Breast epithelium (tissue), 3 donors: ENCODE measurements at regions not wholly inside any gene's neighbourhood (a gene's known extent, or its start where the extent isn't known, plus 50 kb on each side); places are given as distances from the start of the nearest gene placed in this dataset.

Experiments
- POLR2A ChIP-seq: fragments of 450-650 bp; IDR thresholded peaks from one replicate; pipeline ENCODE4 v1.6.1; 2016; ENCODE audit warnings: antibody characterized with exemption, mild to moderate bottlenecking, moderate library complexity
- TF ChIP-seq, protein P1 (sequence below), 3 donors: fragments of 450-650 bp; IDR thresholded peaks; one replicate each; pipeline ENCODE4 v1.5.1; 2016 to 2017; ENCODE audit warnings: antibody characterized with exemption in 3 of 3, mild to moderate bottlenecking in 3 of 3, moderate library complexity in 3 of 3

DNA sequence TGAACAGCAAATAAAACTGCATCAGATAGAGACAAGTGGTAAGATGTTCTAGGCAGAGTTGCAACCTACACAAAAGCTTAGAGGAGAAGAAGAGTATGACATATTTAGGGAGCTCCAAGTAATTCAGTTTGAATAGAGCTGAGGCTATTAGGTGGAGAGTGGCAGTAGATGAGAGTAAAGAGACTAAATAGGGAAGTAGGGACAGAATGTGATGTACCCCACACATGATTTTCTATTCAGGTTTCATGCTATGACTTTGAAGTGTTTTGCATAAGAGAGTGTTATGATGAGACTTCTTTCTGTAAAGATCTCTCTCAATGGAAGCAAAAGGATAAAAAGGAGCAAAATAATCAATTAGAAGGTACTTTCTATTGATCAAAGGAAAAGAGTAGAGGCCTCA is 206.8 kb upstream of the ERBB4 start:
- TF ChIP-seq, protein P1, sequence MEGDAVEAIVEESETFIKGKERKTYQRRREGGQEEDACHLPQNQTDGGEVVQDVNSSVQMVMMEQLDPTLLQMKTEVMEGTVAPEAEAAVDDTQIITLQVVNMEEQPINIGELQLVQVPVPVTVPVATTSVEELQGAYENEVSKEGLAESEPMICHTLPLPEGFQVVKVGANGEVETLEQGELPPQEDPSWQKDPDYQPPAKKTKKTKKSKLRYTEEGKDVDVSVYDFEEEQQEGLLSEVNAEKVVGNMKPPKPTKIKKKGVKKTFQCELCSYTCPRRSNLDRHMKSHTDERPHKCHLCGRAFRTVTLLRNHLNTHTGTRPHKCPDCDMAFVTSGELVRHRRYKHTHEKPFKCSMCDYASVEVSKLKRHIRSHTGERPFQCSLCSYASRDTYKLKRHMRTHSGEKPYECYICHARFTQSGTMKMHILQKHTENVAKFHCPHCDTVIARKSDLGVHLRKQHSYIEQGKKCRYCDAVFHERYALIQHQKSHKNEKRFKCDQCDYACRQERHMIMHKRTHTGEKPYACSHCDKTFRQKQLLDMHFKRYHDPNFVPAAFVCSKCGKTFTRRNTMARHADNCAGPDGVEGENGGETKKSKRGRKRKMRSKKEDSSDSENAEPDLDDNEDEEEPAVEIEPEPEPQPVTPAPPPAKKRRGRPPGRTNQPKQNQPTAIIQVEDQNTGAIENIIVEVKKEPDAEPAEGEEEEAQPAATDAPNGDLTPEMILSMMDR (IDR thresholded peaks at IDR 0.05), result no peak
- no peak for TF ChIP-seq POLR2A
